ENCODE measurements at regions not wholly inside any gene's neighbourhood (a gene's known extent, or its start where the extent isn't known, plus 50 kb on each side); places are given as distances from the start of the nearest gene placed in this dataset.

GRCh38 chr15:96253006-96253747, 77.3 kb upstream of the NR2F2 start:
- intact Hi-C loops (cut with micrococcal nuclease), result no loop called here

GRCh38 chr15:96254173-96254572, 76.3 kb upstream of the NR2F2 start:
- intact Hi-C loops (cut with micrococcal nuclease), result no loop called here

GRCh38 chr15:96255599-96255998, 74.9 kb upstream of the NR2F2 start:
- intact Hi-C loops (cut with micrococcal nuclease), result no loop called here

- intact Hi-C loops (cut with micrococcal nuclease), result no loop called here
Measured at GRCh38 chr15:96261575-96262034, 68.9 kb upstream of the NR2F2 start.

GRCh38 chr15:96262097-96262496, 68.4 kb upstream of the NR2F2 start:
- intact Hi-C loops (cut with micrococcal nuclease), result no loop called here

- intact Hi-C loops (cut with micrococcal nuclease), result no loop called here
Measured at GRCh38 chr15:96262549-96263489, 67.7 kb upstream of the NR2F2 start.

GRCh38 chr15:96264351-96264798, 66.1 kb upstream of the NR2F2 start:
- intact Hi-C loops (cut with micrococcal nuclease), result no loop called here

- intact Hi-C loops (cut with micrococcal nuclease), result no loop called here
Measured at GRCh38 chr15:96264801-96265515, 65.5 kb upstream of the NR2F2 start.

GRCh38 chr15:96266456-96266855, 64.0 kb upstream of the NR2F2 start:
- intact Hi-C loops (cut with micrococcal nuclease), result no loop called here

GRCh38 chr15:96267463-96267862, 63.0 kb upstream of the NR2F2 start:
- intact Hi-C loops (cut with micrococcal nuclease), result no loop called here

GRCh38 chr15:96268442-96269204, 61.9 kb upstream of the NR2F2 start:
- intact Hi-C loops (cut with micrococcal nuclease), result no loop called here

- intact Hi-C loops (cut with micrococcal nuclease), result no loop called here
Measured at GRCh38 chr15:96270581-96271172, 59.8 kb upstream of the NR2F2 start.

GRCh38 chr15:96272427-96272826, 58.1 kb upstream of the NR2F2 start:
- intact Hi-C loops (cut with micrococcal nuclease), result no loop called here

GRCh38 chr15:96273317-96274086, 57.0 kb upstream of the NR2F2 start:
- intact Hi-C loops (cut with micrococcal nuclease), result no loop called here

GRCh38 chr15:96274087-96274440, 56.4 kb upstream of the NR2F2 start:
- intact Hi-C loops (cut with micrococcal nuclease), result no loop called here

GRCh38 chr15:96274698-96275097, 55.8 kb upstream of the NR2F2 start:
- intact Hi-C loops (cut with micrococcal nuclease), result no loop called here

GRCh38 chr15:96276438-96277210, 53.9 kb upstream of the NR2F2 start:
- intact Hi-C loops (cut with micrococcal nuclease), result no loop called here
